DOHH2 (cell line): ENCODE measurements at regions not wholly inside any gene's neighbourhood (a gene's known extent, or its start where the extent isn't known, plus 50 kb on each side); places are given as distances from the start of the nearest gene placed in this dataset.

Source experiments
- H3F3A ChIP-seq: fragments of 200-600 bp; sonication (generic), shearing (Covaris generic); 2 replicates; pipeline ENCODE4 v1.6.0; 2016; ENCODE audit warnings: antibody characterized with exemption, mild to moderate bottlenecking; ENCODE audit not compliant: control insufficient read depth, insufficient read depth
- H3K27ac ChIP-seq: fragments of 200-600 bp; sonication (generic); 2 replicates; pipeline ENCODE4 v1.5.1; 2014; ENCODE audit warnings: low read depth, mild to moderate bottlenecking, low read length, moderate library complexity
- H3K27me3 ChIP-seq: fragments of 200-600 bp; sonication (generic); 2 replicates; pipeline ENCODE4 v1.6.1; 2014; ENCODE audit warnings: mild to moderate bottlenecking, low read length, mixed read lengths; ENCODE audit not compliant: control insufficient read depth
- H3K36me3 ChIP-seq: fragments of 200-600 bp; sonication (generic); 2 replicates; pipeline ENCODE4 v1.6.1; 2014; ENCODE audit warnings: mild to moderate bottlenecking, low read length, moderate library complexity, mixed read lengths; ENCODE audit not compliant: control insufficient read depth
- H3K4me1 ChIP-seq: fragments of 200-600 bp; sonication (generic); 2 replicates; pipeline ENCODE4 v1.6.1; 2014; ENCODE audit warnings: mild to moderate bottlenecking, low read length, mixed read lengths; ENCODE audit not compliant: control insufficient read depth
- H3K4me2 ChIP-seq: fragments of 200-600 bp; sonication (generic); 2 replicates; pipeline ENCODE4 v1.6.0; 2014; ENCODE audit warnings: mild to moderate bottlenecking, low read length, moderate library complexity
- H3K4me3 ChIP-seq: fragments of 200-600 bp; sonication (generic); 2 replicates; pipeline ENCODE4 v1.5.1; 2014; ENCODE audit warnings: mild to moderate bottlenecking, low read length, mixed read lengths
- H3K79me2 ChIP-seq: fragments of 200-600 bp; sonication (generic); 2 replicates; pipeline ENCODE4 v1.6.1; 2014; ENCODE audit warnings: mild to moderate bottlenecking, low read length, mixed read lengths; ENCODE audit not compliant: control insufficient read depth
- H3K9me2 ChIP-seq: fragments of 200-600 bp; sonication (generic); replicated peaks from 2 replicates; pipeline ENCODE4 v1.6.1; 2014; ENCODE audit warnings: mild to moderate bottlenecking, low read length, mixed read lengths; ENCODE audit not compliant: control insufficient read depth
- H3K9me3 ChIP-seq: fragments of 200-600 bp; sonication (generic); 2 replicates; pipeline ENCODE4 v1.6.1; 2014; ENCODE audit warnings: antibody characterized with exemption, low read length, mixed read lengths; ENCODE audit not compliant: control insufficient read depth, insufficient read depth
- H4K20me1 ChIP-seq: fragments of 200-600 bp; sonication (generic); 2 replicates; pipeline ENCODE4 v1.6.0; 2014; ENCODE audit warnings: low read depth, mild to moderate bottlenecking, antibody characterized with exemption, low read length, moderate library complexity; ENCODE audit not compliant: control insufficient read depth, insufficient read depth
- EZH2phosphoT487 ChIP-seq: fragments of 200-600 bp; sonication (generic); IDR thresholded peaks from 2 replicates; pipeline ENCODE4 v1.6.1; 2017; ENCODE audit warnings: borderline replicate concordance, mild to moderate bottlenecking, antibody characterized with exemption, low read length, moderate library complexity, mixed read lengths
- TF ChIP-seq, protein P1 (sequence below): fragments of 200-600 bp; sonication (generic); IDR thresholded peaks from one replicate; pipeline ENCODE4 v1.5.1; 2014; ENCODE audit warnings: antibody characterized with exemption, mild to moderate bottlenecking, low read depth, low read length; ENCODE audit not compliant: poor library complexity, severe bottlenecking

DNA sequence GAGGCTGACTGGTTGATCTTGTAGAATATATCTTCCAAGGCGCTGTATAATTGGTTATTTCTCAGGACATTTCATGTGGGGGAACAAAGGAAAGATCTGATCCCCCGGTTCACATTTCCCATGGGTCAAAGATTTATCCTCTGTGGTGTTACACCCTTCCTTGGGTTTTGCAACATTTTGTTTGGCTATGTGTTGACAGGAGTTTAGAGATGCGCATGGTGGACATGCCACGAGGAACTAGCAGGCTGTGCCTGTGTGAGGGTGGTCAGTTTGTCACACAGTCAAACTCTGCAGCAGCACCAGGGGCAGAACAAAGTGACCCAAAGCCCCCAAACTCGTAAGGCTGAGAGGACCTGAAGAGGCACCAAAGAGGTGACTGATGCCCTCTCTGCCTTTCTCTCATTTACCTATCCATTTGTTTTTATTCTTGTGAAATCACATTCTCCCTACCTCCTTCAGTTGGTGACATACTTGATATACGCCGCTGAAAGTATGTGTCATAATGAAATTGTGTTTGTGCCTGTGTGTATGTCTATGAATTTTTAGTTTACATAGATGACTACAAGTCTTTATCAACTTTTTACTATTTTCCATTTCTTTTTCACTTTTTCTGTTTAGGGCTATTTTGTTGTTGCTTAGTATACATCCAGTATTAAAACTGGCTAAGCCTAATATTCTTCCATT is 164.7 kb downstream of the SPCS3 start:
- no peaks in the 10 kb centered on the region for H3K9me3 ChIP-seq
- no peaks in the 10 kb centered on the region for H3K27me3 ChIP-seq

DNA sequence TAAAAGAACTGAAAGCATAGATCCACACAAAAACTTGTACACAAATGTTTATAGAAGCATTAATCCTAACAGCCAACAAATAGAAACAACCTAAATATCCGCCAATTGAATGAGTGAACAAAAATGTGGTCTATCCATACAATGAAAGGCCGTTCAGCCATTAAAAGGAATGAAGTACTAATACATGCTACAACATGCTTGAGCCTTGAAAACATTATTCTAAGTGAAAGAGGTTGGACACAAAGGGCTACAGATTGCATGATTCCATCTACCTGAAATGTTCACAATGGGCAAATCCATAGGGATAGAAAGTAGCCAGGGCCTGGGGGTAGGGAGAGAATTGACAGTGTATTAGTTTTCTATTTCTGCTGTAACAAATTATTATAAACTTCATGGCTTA is 169.2 kb downstream of the SPCS3 start:
- Histone ChIP-seq H3K9me3 (no peaks in the 10 kb centered on the region), H3K4me2 (no peak overlapping the region)

More for the DNA sequence above, 164.7 kb downstream of the SPCS3 start:
- no peaks in the 10 kb centered on the region for H3K4me1 ChIP-seq
- H3K9me2 ChIP-seq = no peaks in the 10 kb centered on the region
- H3K4me2 ChIP-seq = no peak overlapping the region
- H4K20me1 ChIP-seq = no peaks in the 10 kb centered on the region
- no peaks in the 10 kb centered on the region for H3K36me3 ChIP-seq
- no peak overlapping the region for H3K27ac ChIP-seq
- no peaks in the 10 kb centered on the region for H3F3A ChIP-seq
- H3K4me3 ChIP-seq = no peak overlapping the region
- TF ChIP-seq, protein P1, sequence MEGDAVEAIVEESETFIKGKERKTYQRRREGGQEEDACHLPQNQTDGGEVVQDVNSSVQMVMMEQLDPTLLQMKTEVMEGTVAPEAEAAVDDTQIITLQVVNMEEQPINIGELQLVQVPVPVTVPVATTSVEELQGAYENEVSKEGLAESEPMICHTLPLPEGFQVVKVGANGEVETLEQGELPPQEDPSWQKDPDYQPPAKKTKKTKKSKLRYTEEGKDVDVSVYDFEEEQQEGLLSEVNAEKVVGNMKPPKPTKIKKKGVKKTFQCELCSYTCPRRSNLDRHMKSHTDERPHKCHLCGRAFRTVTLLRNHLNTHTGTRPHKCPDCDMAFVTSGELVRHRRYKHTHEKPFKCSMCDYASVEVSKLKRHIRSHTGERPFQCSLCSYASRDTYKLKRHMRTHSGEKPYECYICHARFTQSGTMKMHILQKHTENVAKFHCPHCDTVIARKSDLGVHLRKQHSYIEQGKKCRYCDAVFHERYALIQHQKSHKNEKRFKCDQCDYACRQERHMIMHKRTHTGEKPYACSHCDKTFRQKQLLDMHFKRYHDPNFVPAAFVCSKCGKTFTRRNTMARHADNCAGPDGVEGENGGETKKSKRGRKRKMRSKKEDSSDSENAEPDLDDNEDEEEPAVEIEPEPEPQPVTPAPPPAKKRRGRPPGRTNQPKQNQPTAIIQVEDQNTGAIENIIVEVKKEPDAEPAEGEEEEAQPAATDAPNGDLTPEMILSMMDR = no peak
- no peak for TF ChIP-seq EZH2phosphoT487
- H3K79me2 ChIP-seq = no peaks in the 10 kb centered on the region

DNA sequence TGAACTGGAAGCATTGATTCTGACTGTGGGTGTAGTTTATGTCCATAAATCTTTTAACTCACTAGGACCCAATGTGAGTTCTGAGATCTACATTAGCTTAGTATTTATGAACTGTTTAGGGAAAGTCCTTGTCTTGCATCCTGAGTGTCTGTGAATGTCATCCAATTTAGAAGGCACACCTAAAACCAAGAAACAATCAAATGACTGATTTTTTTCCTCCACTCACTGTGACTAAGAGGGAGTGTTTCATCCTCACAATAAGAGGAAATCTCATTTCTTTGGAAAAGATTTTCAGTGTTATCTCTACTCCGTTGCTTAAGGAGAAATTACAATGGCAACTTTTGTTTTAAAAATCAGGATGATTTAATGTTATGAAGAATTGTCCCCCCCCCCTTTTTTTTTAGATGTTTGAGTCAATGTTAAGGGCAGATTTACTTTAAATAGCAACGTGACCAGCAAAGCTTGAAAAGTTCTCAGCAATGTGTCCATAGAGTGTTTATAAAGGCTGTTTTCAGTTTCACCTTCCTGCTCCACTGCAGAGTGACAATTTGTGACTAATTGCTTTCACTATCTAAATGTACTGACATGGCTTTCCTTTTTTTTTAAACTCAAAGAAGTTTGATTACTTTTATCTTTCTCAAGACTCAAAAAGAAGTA is 173.0 kb downstream of the SPCS3 start:
- no peaks in the 10 kb centered on the region for H3K79me2 ChIP-seq
- H3K9me3 ChIP-seq = no peaks in the 10 kb centered on the region
- no peaks in the 10 kb centered on the region for H3K27me3 ChIP-seq
- H3K36me3 ChIP-seq = no peaks in the 10 kb centered on the region
- H3K4me3 ChIP-seq = no peak overlapping the region
- no peaks in the 10 kb centered on the region for H4K20me1 ChIP-seq
- no peaks in the 10 kb centered on the region for H3K4me1 ChIP-seq
- H3K9me2 ChIP-seq = no peaks in the 10 kb centered on the region
- no peak for TF ChIP-seq EZH2phosphoT487
- TF ChIP-seq, protein P1 = no peak
- H3K27ac ChIP-seq = no peak overlapping the region
- no peaks in the 10 kb centered on the region for H3F3A ChIP-seq
- no peak overlapping the region for H3K4me2 ChIP-seq

More for the DNA sequence above, 169.2 kb downstream of the SPCS3 start:
- no peak for TF ChIP-seq EZH2phosphoT487
- TF ChIP-seq, protein P1 = no peak
- H3K36me3 ChIP-seq = no peaks in the 10 kb centered on the region
- H3F3A ChIP-seq = no peaks in the 10 kb centered on the region
- H3K27me3 ChIP-seq = no peaks in the 10 kb centered on the region
- H3K4me3 ChIP-seq = no peak overlapping the region
- H4K20me1 ChIP-seq = no peaks in the 10 kb centered on the region
- H3K4me1 ChIP-seq = no peaks in the 10 kb centered on the region
- H3K9me2 ChIP-seq = no peaks in the 10 kb centered on the region
- H3K79me2 ChIP-seq = no peaks in the 10 kb centered on the region
- no peak overlapping the region for H3K27ac ChIP-seq
